Fibroblast of mammary gland (primary cell): ENCODE measurements at regions not wholly inside any gene's neighbourhood (a gene's known extent, or its start where the extent isn't known, plus 50 kb on each side); places are given as distances from the start of the nearest gene placed in this dataset.

Source experiments
- DNase-seq: peaks from one replicate; pipeline ENCODE4 v3.0.0-alpha.2; 2010; ENCODE audit warnings: low read depth
- H3K4me3 ChIP-seq: 2 replicates; pipeline ENCODE4 v1.5.1; 2011; ENCODE audit warnings: low read depth, mild to moderate bottlenecking, low read length, moderate library complexity; ENCODE audit not compliant: control insufficient read depth
- TF ChIP-seq, protein P1 (sequence below): conservative IDR thresholded peaks from 2 replicates; pipeline ENCODE4 v1.5.1; 2011; ENCODE audit warnings: low read depth, low read length, inconsistent platforms; ENCODE audit not compliant: control insufficient read depth, insufficient read depth

DNA sequence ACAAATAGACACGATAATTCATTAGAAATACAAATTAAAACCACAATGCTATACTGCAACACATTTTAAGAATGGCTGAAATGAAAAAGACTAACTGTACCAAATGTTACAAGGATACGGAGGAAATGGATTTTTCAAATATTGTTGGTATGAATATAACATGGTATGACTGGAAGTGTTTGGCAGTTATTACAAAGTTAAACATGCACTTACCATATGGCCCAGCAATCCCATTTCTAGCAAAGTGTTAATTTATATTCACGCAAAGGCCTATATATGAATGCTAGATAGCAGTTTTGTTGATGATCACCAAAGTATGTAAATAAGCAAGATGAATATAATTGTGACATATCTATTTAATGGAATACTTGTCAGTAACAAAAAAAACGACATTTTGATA is 497.8 kb upstream of the FSIP2 start:
- no peak overlapping the region for H3K4me3 ChIP-seq
- TF ChIP-seq, protein P1, sequence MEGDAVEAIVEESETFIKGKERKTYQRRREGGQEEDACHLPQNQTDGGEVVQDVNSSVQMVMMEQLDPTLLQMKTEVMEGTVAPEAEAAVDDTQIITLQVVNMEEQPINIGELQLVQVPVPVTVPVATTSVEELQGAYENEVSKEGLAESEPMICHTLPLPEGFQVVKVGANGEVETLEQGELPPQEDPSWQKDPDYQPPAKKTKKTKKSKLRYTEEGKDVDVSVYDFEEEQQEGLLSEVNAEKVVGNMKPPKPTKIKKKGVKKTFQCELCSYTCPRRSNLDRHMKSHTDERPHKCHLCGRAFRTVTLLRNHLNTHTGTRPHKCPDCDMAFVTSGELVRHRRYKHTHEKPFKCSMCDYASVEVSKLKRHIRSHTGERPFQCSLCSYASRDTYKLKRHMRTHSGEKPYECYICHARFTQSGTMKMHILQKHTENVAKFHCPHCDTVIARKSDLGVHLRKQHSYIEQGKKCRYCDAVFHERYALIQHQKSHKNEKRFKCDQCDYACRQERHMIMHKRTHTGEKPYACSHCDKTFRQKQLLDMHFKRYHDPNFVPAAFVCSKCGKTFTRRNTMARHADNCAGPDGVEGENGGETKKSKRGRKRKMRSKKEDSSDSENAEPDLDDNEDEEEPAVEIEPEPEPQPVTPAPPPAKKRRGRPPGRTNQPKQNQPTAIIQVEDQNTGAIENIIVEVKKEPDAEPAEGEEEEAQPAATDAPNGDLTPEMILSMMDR, result no peak
- no peak for DNase-seq

DNA sequence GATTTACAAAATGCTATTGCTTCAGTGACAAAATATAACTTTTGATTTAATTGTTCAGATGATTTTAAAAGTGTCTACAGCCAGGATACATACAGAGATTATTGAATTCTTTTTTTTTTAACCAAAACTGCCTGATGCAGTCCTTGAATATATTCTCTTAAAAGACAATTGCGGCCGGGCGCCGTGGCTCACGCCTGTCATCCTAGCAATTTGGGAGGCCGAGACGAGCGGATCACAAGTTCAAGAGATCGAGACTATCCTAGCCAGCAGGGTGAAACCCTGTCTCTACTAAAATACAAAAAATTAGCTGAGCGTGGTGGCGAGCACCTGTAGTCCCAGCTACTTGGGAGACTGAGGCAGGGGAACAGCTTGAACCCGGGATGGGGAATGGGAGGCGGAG is 497.0 kb upstream of the FSIP2 start:
- H3K4me3 ChIP-seq, result no peak overlapping the region
- TF ChIP-seq, protein P1, result no peak
- no peak for DNase-seq

DNA sequence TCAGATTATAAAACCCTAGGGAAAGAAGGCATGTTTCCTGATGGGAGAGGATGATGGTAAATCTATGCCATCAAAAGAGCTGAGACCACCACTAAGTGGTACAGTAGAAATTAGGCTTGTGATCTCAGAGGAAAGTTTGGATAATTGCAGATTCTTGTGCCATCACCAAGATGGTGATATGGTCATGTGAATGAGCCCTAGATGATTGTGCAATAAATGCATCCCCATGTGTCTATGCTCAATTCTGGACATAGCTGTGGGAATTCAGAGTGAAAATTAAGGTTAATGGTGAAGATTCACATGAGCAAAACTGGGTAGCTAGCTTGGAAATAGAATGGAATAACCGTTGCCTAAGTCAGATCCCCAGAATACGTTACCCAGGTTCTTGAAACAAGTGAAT is 496.1 kb upstream of the FSIP2 start:
- DNase-seq, result no peak

DNA sequence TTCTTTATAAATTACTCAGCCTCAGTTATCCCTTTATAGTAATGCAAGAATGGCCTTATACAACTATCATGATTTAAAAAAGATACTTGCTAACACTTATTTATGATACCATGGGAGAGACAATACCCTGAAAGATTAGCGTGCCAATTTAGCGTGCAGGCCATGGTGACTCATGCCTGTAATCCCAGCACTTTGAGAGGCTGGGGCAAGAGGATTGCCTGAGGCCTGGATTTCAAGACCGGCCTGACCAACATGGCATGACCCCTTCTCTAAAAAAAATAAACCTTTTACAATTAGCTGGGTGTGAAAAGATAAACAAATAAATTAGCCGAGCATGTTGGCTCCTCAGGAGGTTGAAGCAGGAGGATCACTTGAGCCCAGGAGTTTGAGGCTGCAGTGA is 493.4 kb upstream of the FSIP2 start:
- TF ChIP-seq, protein P1, result no peak
- no peak for DNase-seq
- no peak overlapping the region for H3K4me3 ChIP-seq

More for the DNA sequence above, 496.1 kb upstream of the FSIP2 start:
- H3K4me3 ChIP-seq, result no peak overlapping the region
- TF ChIP-seq, protein P1, result no peak

DNA sequence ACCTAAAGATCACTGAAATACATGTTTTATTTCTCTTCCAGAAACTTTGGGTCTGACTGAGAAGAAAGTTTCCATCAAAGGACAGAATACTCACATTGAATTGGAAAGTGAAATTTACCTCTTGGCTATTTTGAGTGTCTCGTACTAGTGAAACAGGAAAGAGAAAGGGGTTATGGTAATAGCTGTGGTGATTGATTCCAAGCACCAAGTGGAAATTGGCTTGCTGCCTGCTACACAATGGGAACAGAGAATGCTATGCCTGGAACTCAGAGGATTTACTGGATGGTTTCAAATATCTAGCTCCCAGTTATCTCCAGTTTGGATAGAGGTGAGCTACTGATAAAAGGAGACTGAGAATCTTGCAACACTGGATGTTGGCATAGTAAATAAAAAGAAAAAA is 492.8 kb upstream of the FSIP2 start:
- TF ChIP-seq, protein P1, result no peak
- no peak overlapping the region for H3K4me3 ChIP-seq
- DNase-seq, result no peak

DNA sequence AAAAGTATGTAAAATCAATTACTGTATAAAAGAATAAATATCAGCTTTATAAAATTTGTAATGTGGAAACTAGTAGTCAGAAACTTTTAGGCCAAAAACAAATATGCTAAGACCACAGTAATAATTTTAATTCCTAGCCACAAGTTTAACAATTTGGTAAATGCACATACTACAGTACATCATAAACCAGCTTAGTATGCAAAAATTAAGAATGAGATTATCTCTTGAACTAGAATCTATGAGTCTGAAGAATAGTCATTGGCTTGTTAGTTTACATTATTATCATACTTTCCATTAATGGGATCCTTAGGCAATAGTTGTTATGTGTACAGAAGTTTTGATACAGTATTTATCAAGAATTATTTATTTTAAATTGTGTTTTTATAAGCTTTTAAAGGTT is 491.9 kb upstream of the FSIP2 start:
- DNase-seq, result no peak
- H3K4me3 ChIP-seq, result no peak overlapping the region
- TF ChIP-seq, protein P1, result no peak

DNA sequence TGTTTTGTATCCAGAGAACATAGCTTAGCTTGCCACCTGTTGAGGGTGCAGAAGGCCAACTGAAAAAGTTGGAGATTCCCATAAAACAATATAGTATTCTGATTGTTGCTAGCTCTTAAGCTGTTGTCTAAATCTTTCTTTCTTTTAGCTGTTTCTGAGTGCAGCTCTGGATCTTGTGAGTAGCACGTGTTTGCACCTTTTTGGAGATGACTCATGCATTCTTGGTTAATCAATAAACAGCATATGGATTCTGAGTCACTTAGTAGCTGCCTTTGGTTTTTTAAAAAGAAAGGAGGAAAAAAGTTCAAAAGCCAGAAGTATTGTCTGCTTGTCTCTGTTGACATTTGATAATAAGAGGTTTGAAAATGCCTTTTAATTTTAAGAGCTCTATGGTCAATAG is 483.0 kb upstream of the FSIP2 start:
- DNase-seq, result peak; percentile 12
- H3K4me3 ChIP-seq, result no peak overlapping the region
- TF ChIP-seq, protein P1, result no peak
